ENCODE measurements at regions not wholly inside any gene's neighbourhood (a gene's known extent, or its start where the extent isn't known, plus 50 kb on each side); places are given as distances from the start of the nearest gene placed in this dataset.
"Not testable (repeated sequence)": the region's sequence is repeated elsewhere in the genome, so short reads cannot be mapped to it uniquely, and the experiment has no call there.

GRCh38 chr2:56021579-56021978 lies 98.0 kb upstream of the EFEMP1 start:
- DNase-seq (ENCODE audit: low spot score): no peak

GRCh38 chr2:56025469-56026193 lies 102.0 kb upstream of the EFEMP1 start:
- DNase-seq (ENCODE audit: low spot score): no peak

- DNase-seq (ENCODE audit: low spot score): no peak
Observed at GRCh38 chr2:56026828-56027227, 103.2 kb upstream of the EFEMP1 start.

- no peak for DNase-seq (ENCODE audit: low spot score)
Observed at GRCh38 chr2:56030062-56030461, 106.5 kb upstream of the EFEMP1 start.

- no peak for DNase-seq (ENCODE audit: low spot score)
Observed at GRCh38 chr2:56030901-56031300, 107.3 kb upstream of the EFEMP1 start.

- no peak for DNase-seq (ENCODE audit: low spot score)
Observed at GRCh38 chr2:56034258-56034657, 110.7 kb upstream of the EFEMP1 start.

GRCh38 chr2:56040189-56040588 lies 116.6 kb upstream of the EFEMP1 start:
- DNase-seq (ENCODE audit: low spot score): no peak

- no peak for DNase-seq (ENCODE audit: low spot score)
Observed at GRCh38 chr2:56040834-56041233, 117.3 kb upstream of the EFEMP1 start.

GRCh38 chr2:56047136-56047535 lies 123.6 kb upstream of the EFEMP1 start:
- DNase-seq (ENCODE audit: low spot score): no peak

- DNase-seq (ENCODE audit: low spot score): no peak
Observed at GRCh38 chr2:56049233-56049845, 125.8 kb upstream of the EFEMP1 start.

- DNase-seq (ENCODE audit: low spot score): no peak
Observed at GRCh38 chr2:56053679-56054078, 130.1 kb upstream of the EFEMP1 start.

GRCh38 chr2:56055405-56055804 lies 128.4 kb upstream of the CCDC85A start:
- no peak for DNase-seq (ENCODE audit: low spot score)

GRCh38 chr2:56061327-56061726 lies 122.5 kb upstream of the CCDC85A start:
- DNase-seq (ENCODE audit: low spot score): not testable (repeated sequence)

- DNase-seq (ENCODE audit: low spot score): no peak
Observed at GRCh38 chr2:56068746-56069145, 115.0 kb upstream of the CCDC85A start.

GRCh38 chr2:56077359-56077915 lies 106.4 kb upstream of the CCDC85A start:
- no peak for DNase-seq (ENCODE audit: low spot score)

- DNase-seq (ENCODE audit: low spot score): no peak
Observed at GRCh38 chr2:56082665-56083064, 101.1 kb upstream of the CCDC85A start.

- no peak for DNase-seq (ENCODE audit: low spot score)
Observed at GRCh38 chr2:56084111-56084901, 99.5 kb upstream of the CCDC85A start.

- DNase-seq (ENCODE audit: low spot score): no peak
Observed at GRCh38 chr2:56086336-56086735, 97.5 kb upstream of the CCDC85A start.

- no peak for DNase-seq (ENCODE audit: low spot score)
Observed at GRCh38 chr2:56088411-56088810, 95.4 kb upstream of the CCDC85A start.

- DNase-seq (ENCODE audit: low spot score): no peak
Observed at GRCh38 chr2:56089931-56090330, 93.9 kb upstream of the CCDC85A start.

- DNase-seq (ENCODE audit: low spot score): no peak
Observed at GRCh38 chr2:56099963-56100362, 83.8 kb upstream of the CCDC85A start.

- DNase-seq (ENCODE audit: low spot score): no peak
Observed at GRCh38 chr2:56100791-56101312, 82.9 kb upstream of the CCDC85A start.

- DNase-seq (ENCODE audit: low spot score): no peak
Observed at GRCh38 chr2:56102098-56102497, 81.7 kb upstream of the CCDC85A start.

All from Ammon's horn (tissue), 1 donor.